Neuronal stem cell (in vitro differentiated cells): ENCODE measurements at regions not wholly inside any gene's neighbourhood (a gene's known extent, or its start where the extent isn't known, plus 50 kb on each side); places are given as distances from the start of the nearest gene placed in this dataset.
"Not testable (repeated sequence)": the region's sequence is repeated elsewhere in the genome, so short reads cannot be mapped to it uniquely, and the experiment has no call there.

ENCODE experiments used
- DNase-seq: peaks from one replicate; pipeline ENCODE4 v3.0.0-alpha.2; 2013; ENCODE audit warnings: low spot score
- H2AFZ ChIP-seq: one replicate; pipeline ENCODE4 v1.6.1; 2013; ENCODE audit warnings: mild to moderate bottlenecking, low read length, inconsistent platforms
- H2AK5ac ChIP-seq: 2 replicates; pipeline ENCODE4 v1.6.1; 2013; ENCODE audit warnings: low read depth, mild to moderate bottlenecking, inconsistent platforms, low read length, moderate library complexity, mixed read lengths
- H2BK120ac ChIP-seq: 2 replicates; pipeline ENCODE4 v1.6.1; 2013; ENCODE audit warnings: low read depth, mild to moderate bottlenecking, inconsistent platforms, low read length, moderate library complexity, mixed read lengths
- H2BK12ac ChIP-seq: one replicate; pipeline ENCODE4 v1.6.1; 2013; ENCODE audit warnings: low read length, inconsistent platforms
- H2BK15ac ChIP-seq: 2 replicates; pipeline ENCODE4 v1.6.1; 2013; ENCODE audit warnings: mild to moderate bottlenecking, low read length, inconsistent platforms, mixed read lengths
- H2BK5ac ChIP-seq: one replicate; pipeline ENCODE4 v1.6.1; 2013; ENCODE audit warnings: inconsistent platforms, mild to moderate bottlenecking, low read length, moderate library complexity
- H3K14ac ChIP-seq: one replicate; pipeline ENCODE4 v1.6.1; 2013; ENCODE audit warnings: low read length, inconsistent platforms
- H3K18ac ChIP-seq: 2 replicates; pipeline ENCODE4 v1.6.1; 2013; ENCODE audit warnings: low read length, inconsistent platforms
- H3K23ac ChIP-seq: 2 replicates; pipeline ENCODE4 v1.6.1; 2013; ENCODE audit warnings: low read depth, mild to moderate bottlenecking, mixed read lengths, low read length, inconsistent platforms; ENCODE audit not compliant: poor library complexity
- H3K27ac ChIP-seq: replicated peaks from 3 replicates; pipeline ENCODE4 v1.5.1; 2013; ENCODE audit warnings: low read length, inconsistent platforms
- H3K27me3 ChIP-seq, 3 experiments: 2 replicates each; pipeline ENCODE4 v1.6.1; 2013; ENCODE audit warnings: low read length in 3 of 3, mild to moderate bottlenecking in 2 of 3, inconsistent platforms in 1 of 3, low read depth in 1 of 3, mixed read lengths in 1 of 3, moderate library complexity in 1 of 3; ENCODE audit not compliant: control insufficient read depth in 3 of 3, insufficient read depth in 3 of 3
- H3K36me3 ChIP-seq, 2 donors: replicated peaks in 1 of 2; 2 replicates each; pipeline ENCODE4 v1.6.1; 2013; ENCODE audit warnings: low read length in 2 of 2; ENCODE audit not compliant: control insufficient read depth in 2 of 2, insufficient read depth in 2 of 2
- H3K4ac ChIP-seq: 2 replicates; pipeline ENCODE4 v1.6.1; 2013; ENCODE audit warnings: inconsistent platforms, mild to moderate bottlenecking, low read length, moderate library complexity
- H3K4me1 ChIP-seq, 2 donors: 1 replicate in 1 of 2; 2 replicates in 1 of 2; pipeline ENCODE4 v1.6.1; 2013; ENCODE audit warnings: low read length in 2 of 2, low read depth in 1 of 2; ENCODE audit not compliant: control insufficient read depth in 2 of 2, insufficient read depth in 1 of 2
- H3K4me2 ChIP-seq: one replicate; pipeline ENCODE4 v1.6.1; 2013; ENCODE audit warnings: mild to moderate bottlenecking, low read length, inconsistent platforms; ENCODE audit not compliant: insufficient read depth, poor library complexity, severe bottlenecking
- H3K4me3 ChIP-seq, 2 donors: 2 replicates each; pipeline ENCODE4 v1.5.1; 2013; ENCODE audit warnings: low read length in 2 of 2, mild to moderate bottlenecking in 2 of 2, inconsistent platforms in 1 of 2, moderate library complexity in 1 of 2
- H3K79me1 ChIP-seq: one replicate; pipeline ENCODE4 v1.6.1; 2013; ENCODE audit warnings: low read depth, mild to moderate bottlenecking, inconsistent platforms, low read length, moderate library complexity
- H3K9ac ChIP-seq: one replicate; pipeline ENCODE4 v1.6.1; 2013; ENCODE audit warnings: mild to moderate bottlenecking, low read depth, low read length, inconsistent platforms; ENCODE audit not compliant: poor library complexity
- H3K9me3 ChIP-seq, 2 donors: replicated peaks in 1 of 2; 2 replicates each; pipeline versions ENCODE3 to v1.6.1; 2013; ENCODE audit warnings: low read length in 2 of 2, mild to moderate bottlenecking in 2 of 2, inconsistent platforms in 1 of 2, low read depth in 1 of 2, mixed read lengths in 1 of 2, moderate library complexity in 1 of 2; ENCODE audit not compliant: control insufficient read depth in 2 of 2, insufficient read depth in 1 of 2
- H4K8ac ChIP-seq: one replicate; pipeline ENCODE4 v1.6.1; 2013; ENCODE audit warnings: low read depth, mild to moderate bottlenecking, inconsistent platforms, low read length, moderate library complexity
- H4K91ac ChIP-seq: one replicate; pipeline ENCODE4 v1.6.1; 2013; ENCODE audit warnings: low read length, low read depth, mild to moderate bottlenecking, inconsistent platforms; ENCODE audit not compliant: poor library complexity
- WGBS, 2 donors: extraction: QIAGEN DNeasy Blood & Tissue Kit; methylation state at CpG; one replicate each; pipeline ENCODE4 v1.1.7; 2013; ENCODE audit warnings: missing lambda C conversion rate in 2 of 2, mixed read lengths in 1 of 2; ENCODE audit not compliant: insufficient read length in 2 of 2, insufficient replicate concordance in 1 of 2; ENCODE audit errors: extremely low coverage in 2 of 2; 5-methylcytosine and 5-hydroxymethylcytosine counted together

DNA sequence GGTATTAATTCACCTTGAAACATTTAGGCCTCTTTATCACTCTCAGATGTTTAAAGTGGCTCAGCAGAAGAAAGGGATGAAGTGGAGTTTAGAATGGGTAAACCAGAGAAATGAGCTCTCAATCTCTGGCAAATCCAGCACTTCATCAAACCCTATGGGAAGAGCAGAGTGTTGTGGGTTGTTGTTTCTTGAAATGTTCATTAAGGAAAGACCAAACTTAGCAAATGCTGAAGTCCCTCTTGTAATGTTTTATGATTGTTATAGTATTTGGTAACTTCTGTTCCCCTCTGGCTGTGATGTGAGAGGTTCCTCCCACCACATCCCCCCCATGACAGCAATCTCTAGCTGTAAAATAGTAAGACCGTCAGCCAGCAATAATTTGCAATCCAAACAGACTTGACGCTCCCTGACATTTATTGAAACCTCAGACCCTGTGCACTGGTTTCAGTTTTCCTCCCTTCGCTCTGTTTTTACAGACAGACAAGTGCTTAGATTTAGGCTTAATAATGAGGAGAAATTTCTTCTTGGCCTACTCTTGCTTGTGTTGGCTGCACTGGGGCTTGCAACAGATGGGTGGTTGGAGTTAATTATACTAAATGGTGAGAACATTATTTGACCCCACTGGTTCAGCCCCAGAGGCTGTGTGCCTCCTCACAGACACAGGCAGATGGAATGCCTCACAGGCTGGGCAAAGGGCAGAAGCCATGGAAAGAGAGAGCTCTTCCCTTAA lies 609.4 kb upstream of the SOX9 start:
- Histone ChIP-seq H2BK120ac (no peak overlapping the region), H2BK5ac (no peak overlapping the region), H2AK5ac (no peak overlapping the region), H3K79me1 (no peaks in the 10 kb centered on the region), H3K4ac (no peak overlapping the region), H3K14ac (no peak overlapping the region), H4K91ac (no peak overlapping the region), H3K9me3 (no peaks in the 10 kb centered on the region), H3K18ac (no peak overlapping the region), H4K8ac (no peak overlapping the region), H3K9ac (no peak overlapping the region), H2BK15ac (no peak overlapping the region), H3K27ac (no peak overlapping the region), H3K4me3 (no peak overlapping the region), H3K36me3 (no peaks in the 10 kb centered on the region), H3K4me2 (no peak overlapping the region), H3K27me3 (no peaks in the 10 kb centered on the region), H2AFZ (no peak overlapping the region), H2BK12ac (no peak overlapping the region), H3K4me1 (no peaks in the 10 kb centered on the region), H3K23ac (no peak overlapping the region)
- no peak for DNase-seq
- no CpG with 5 or more reads among the region's 3 CpGs for WGBS, 2 donors

DNA sequence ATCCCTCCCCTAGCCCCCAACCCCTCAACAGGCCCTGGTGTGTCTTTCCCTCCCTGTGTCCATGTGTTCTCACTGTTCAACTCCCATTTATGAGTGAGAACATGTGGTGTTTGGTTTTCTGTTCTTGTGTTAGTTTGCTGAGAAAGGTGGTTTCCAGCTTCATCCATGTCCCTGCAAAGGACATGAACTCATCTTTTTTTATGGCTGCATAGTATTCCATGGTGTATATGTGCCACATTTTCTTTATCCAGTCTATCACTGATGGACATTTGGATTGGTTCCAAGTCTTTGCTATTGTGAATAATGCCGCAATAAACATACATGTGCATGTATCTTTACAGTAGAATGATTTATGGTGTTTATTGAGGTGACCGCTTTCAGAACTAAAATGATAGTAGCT lies 607.1 kb upstream of the SOX9 start:
- not testable (repeated sequence) for H3K27ac ChIP-seq, H3K23ac ChIP-seq, H4K91ac ChIP-seq, H3K18ac ChIP-seq, H2BK5ac ChIP-seq, DNase-seq, H3K4me1 ChIP-seq, H3K79me1 ChIP-seq, H3K4me3 ChIP-seq, H3K4ac ChIP-seq, H2AK5ac ChIP-seq, H3K14ac ChIP-seq, H3K36me3 ChIP-seq, H2BK12ac ChIP-seq, H3K9me3 ChIP-seq, H2BK15ac ChIP-seq, H2BK120ac ChIP-seq, H3K27me3 ChIP-seq, H3K4me2 ChIP-seq, H2AFZ ChIP-seq, H3K9ac ChIP-seq, H4K8ac ChIP-seq
- WGBS, 2 donors: no CpG with 5 or more reads among the region's 2 CpGs

DNA sequence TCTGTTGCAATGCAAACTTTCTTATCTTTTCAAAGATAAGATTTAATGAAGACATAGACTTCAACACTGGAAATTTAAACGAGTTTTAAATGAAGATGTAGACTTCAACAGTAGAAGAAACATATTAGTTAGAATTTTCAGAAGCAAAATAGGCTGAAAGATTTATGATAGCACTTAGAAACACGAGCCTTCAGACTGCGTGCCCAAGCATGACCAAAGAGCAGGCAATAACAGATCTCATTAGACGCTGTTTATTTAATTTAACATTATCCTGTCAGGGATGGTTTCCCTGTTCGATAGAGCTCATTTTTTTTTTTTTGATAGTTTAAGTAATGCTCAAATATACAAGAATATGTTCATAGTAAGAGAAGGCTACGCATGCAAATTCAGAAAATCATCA lies 604.7 kb upstream of the SOX9 start:
- H3K18ac ChIP-seq: no peak overlapping the region

DNA sequence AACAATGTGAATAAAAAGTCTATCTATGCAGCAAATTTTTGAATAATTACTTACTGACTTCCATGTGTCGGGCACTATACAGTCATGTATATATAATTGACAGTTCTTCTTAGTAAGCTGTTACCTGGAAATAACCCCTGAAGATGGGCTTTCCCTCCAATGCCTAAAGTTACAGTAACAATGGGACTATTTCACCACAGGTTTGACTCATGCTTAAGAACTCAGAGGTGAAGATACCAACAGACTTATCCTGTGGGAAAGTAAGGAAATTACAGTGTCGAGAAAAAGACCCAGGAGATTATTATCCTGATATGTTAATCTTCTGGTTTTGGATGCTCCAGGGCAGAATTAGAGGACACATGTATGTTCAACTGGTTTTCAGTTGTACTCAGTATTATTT lies 601.5 kb upstream of the SOX9 start:
- no peak overlapping the region for H2BK120ac ChIP-seq
- H2AK5ac ChIP-seq: no peak overlapping the region
- H3K9ac ChIP-seq: no peak overlapping the region
- no peaks in the 10 kb centered on the region for H3K9me3 ChIP-seq
- H3K27me3 ChIP-seq: no peaks in the 10 kb centered on the region
- H2BK5ac ChIP-seq: no peak overlapping the region
- no peak overlapping the region for H2BK12ac ChIP-seq
- H3K79me1 ChIP-seq: no peaks in the 10 kb centered on the region
- no peak overlapping the region for H3K4ac ChIP-seq
- no peak overlapping the region for H3K4me3 ChIP-seq
- WGBS, 2 donors: no CpG with 5 or more reads among the region's 2 CpGs
- no peak overlapping the region for H3K27ac ChIP-seq
- DNase-seq: no peak
- no peak overlapping the region for H2BK15ac ChIP-seq
- H2AFZ ChIP-seq: no peak overlapping the region
- H3K4me2 ChIP-seq: no peak overlapping the region
- no peak overlapping the region for H3K18ac ChIP-seq
- no peak overlapping the region for H4K91ac ChIP-seq
- H3K36me3 ChIP-seq: no peaks in the 10 kb centered on the region
- H3K4me1 ChIP-seq: no peaks in the 10 kb centered on the region
- H3K14ac ChIP-seq: no peak overlapping the region
- no peak overlapping the region for H4K8ac ChIP-seq
- no peak overlapping the region for H3K23ac ChIP-seq

More for the DNA sequence above, 604.7 kb upstream of the SOX9 start:
- Histone ChIP-seq H3K27me3 (no peaks in the 10 kb centered on the region), H3K27ac (no peak overlapping the region), H4K8ac (no peak overlapping the region), H3K23ac (no peak overlapping the region), H2AK5ac (no peak overlapping the region), H3K9me3 (no peaks in the 10 kb centered on the region), H3K4ac (no peak overlapping the region), H2BK5ac (no peak overlapping the region), H3K36me3 (no peaks in the 10 kb centered on the region), H3K4me3 (no peak overlapping the region), H3K4me1 (no peaks in the 10 kb centered on the region), H3K9ac (no peak overlapping the region), H3K79me1 (no peaks in the 10 kb centered on the region), H3K14ac (no peak overlapping the region), H4K91ac (no peak overlapping the region), H2BK12ac (no peak overlapping the region), H2BK120ac (no peak overlapping the region), H3K4me2 (no peak overlapping the region), H2BK15ac (no peak overlapping the region), H2AFZ (no peak overlapping the region)
- DNase-seq: no peak
- no CpG with 5 or more reads among the region's 6 CpGs for WGBS, 2 donors
